ENCODE measurements at regions not wholly inside any gene's neighbourhood (a gene's known extent, or its start where the extent isn't known, plus 50 kb on each side); places are given as distances from the start of the nearest gene placed in this dataset.

- TF ChIP-seq CTCF (IDR thresholded peaks at IDR 0.05; ENCODE audit: low read depth, low read length): no peak
- no peaks in the 10 kb centered on the region for H3K9me3 ChIP-seq (ENCODE audit: severe bottlenecking)
- H3K36me3 ChIP-seq: no peaks in the 10 kb centered on the region
- H3K27ac ChIP-seq: no peak overlapping the region
- H3K27me3 ChIP-seq (ENCODE audit: insufficient read depth, low read depth, severe bottlenecking): peaks cover 3% of the 10 kb centered on the region
- no peak for DNase-seq
- no peak overlapping the region for H3K4me3 ChIP-seq (ENCODE audit: low read depth, low read length)
Measured at GRCh38 chr12:114919479-114919878, 235.5 kb upstream of the TBX3 start.

- TF ChIP-seq CTCF (IDR thresholded peaks at IDR 0.05; ENCODE audit: low read depth, low read length): no peak
- Histone ChIP-seq H3K4me3 (ENCODE audit: low read depth, low read length) (no peak overlapping the region), H3K27ac (no peak overlapping the region), H3K36me3 (no peaks in the 10 kb centered on the region), H3K9me3 (ENCODE audit: severe bottlenecking) (no peaks in the 10 kb centered on the region), H3K27me3 (ENCODE audit: insufficient read depth, low read depth, severe bottlenecking) (peaks cover 3% of the 10 kb centered on the region)
- DNase-seq: no peak
Measured at GRCh38 chr12:114918535-114919233, 234.7 kb upstream of the TBX3 start.

DNA sequence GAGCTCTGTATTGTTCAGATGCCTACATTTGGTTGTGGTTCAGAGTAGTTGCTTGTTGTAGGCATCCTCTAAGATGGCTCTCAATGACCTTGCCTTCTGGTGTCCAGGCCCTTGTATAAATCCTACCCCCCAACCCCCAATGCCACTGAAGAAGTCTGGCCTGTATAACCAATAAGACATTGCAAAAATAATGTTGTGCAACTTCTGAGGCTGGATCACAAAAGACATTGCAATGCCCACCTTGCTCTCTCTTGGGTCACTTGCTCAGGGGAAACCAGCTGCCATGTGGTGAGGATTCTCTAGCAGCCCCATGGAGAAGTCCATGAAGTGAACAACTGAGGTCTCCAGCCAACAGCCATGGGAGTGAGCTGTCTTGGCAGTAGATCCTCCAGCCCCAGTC is 234.0 kb upstream of the TBX3 start:
- H3K27me3 ChIP-seq (ENCODE audit: insufficient read depth, low read depth, severe bottlenecking): peaks cover 3% of the 10 kb centered on the region
- no peak overlapping the region for H3K27ac ChIP-seq
- H3K4me3 ChIP-seq (ENCODE audit: low read depth, low read length): no peak overlapping the region
- no peak for DNase-seq
- no peaks in the 10 kb centered on the region for H3K36me3 ChIP-seq
- no peak for TF ChIP-seq CTCF (IDR thresholded peaks at IDR 0.05; ENCODE audit: low read depth, low read length)
- H3K9me3 ChIP-seq (ENCODE audit: severe bottlenecking): no peaks in the 10 kb centered on the region

DNA sequence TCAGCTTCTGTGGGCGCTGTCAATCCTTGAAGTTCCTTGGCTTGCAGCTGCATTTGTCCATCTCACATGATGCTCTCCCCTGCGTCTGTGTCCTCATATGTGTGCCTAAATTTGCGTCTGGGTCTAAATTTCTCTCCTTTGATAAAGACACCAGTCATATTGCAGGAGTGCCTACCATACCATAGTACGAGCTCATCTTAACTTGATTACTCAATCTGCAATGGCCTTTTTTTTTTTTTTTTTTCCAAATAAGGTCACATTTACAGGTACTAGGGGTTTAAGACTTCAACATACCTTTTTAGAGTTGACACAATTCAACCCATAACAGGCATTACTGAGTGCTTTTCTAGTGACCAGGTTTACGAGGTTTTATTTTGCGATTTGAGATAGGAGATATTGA is 233.3 kb upstream of the TBX3 start:
- Histone ChIP-seq H3K27ac (no peak overlapping the region), H3K4me3 (ENCODE audit: low read depth, low read length) (no peak overlapping the region), H3K27me3 (ENCODE audit: insufficient read depth, low read depth, severe bottlenecking) (peaks cover 3% of the 10 kb centered on the region), H3K9me3 (ENCODE audit: severe bottlenecking) (no peaks in the 10 kb centered on the region), H3K36me3 (no peaks in the 10 kb centered on the region)
- TF ChIP-seq CTCF (IDR thresholded peaks at IDR 0.05; ENCODE audit: low read depth, low read length): no peak
- no peak for DNase-seq

- Histone ChIP-seq H3K36me3 (no peaks in the 10 kb centered on the region), H3K4me3 (ENCODE audit: low read depth, low read length) (no peak overlapping the region), H3K9me3 (ENCODE audit: severe bottlenecking) (no peaks in the 10 kb centered on the region), H3K27ac (no peak overlapping the region), H3K27me3 (ENCODE audit: insufficient read depth, low read depth, severe bottlenecking) (peaks cover 3% of the 10 kb centered on the region)
- no peak for TF ChIP-seq CTCF (IDR thresholded peaks at IDR 0.05; ENCODE audit: low read depth, low read length)
- no peak for DNase-seq
Measured at GRCh38 chr12:114916541-114916940, 232.6 kb upstream of the TBX3 start.

- no peaks in the 10 kb centered on the region for H3K27me3 ChIP-seq (ENCODE audit: insufficient read depth, low read depth, severe bottlenecking)
- H3K9me3 ChIP-seq (ENCODE audit: severe bottlenecking): no peaks in the 10 kb centered on the region
- DNase-seq: no peak
- no peak overlapping the region for H3K27ac ChIP-seq
- TF ChIP-seq CTCF (IDR thresholded peaks at IDR 0.05; ENCODE audit: low read depth, low read length): no peak
- no peak overlapping the region for H3K4me3 ChIP-seq (ENCODE audit: low read depth, low read length)
- H3K36me3 ChIP-seq: no peaks in the 10 kb centered on the region
Measured at GRCh38 chr12:114916124-114916523, 232.1 kb upstream of the TBX3 start.

Data from WERI-Rb-1 (cell line).